ENCODE measurements at regions not wholly inside any gene's neighbourhood (a gene's known extent, or its start where the extent isn't known, plus 50 kb on each side); places are given as distances from the start of the nearest gene placed in this dataset.
"Not testable (repeated sequence)": the region's sequence is repeated elsewhere in the genome, so short reads cannot be mapped to it uniquely, and the experiment has no call there.

- TF ChIP-seq HNRNPK (IDR thresholded peaks at IDR 0.05; ENCODE audit: low read depth, low read length, poor library complexity, severe bottlenecking); ZNF510 (CRISPR knock-in tag; IDR thresholded peaks at IDR 0.05; ENCODE audit: low read depth); POLR2A (IDR thresholded peaks at IDR 0.05; ENCODE audit: insufficient read depth in 1 of 2, low read depth in 2 of 2, low read length in 2 of 2): not testable (repeated sequence)
Measured at GRCh38 chr10:35263827-35264226, 72.5 kb upstream of the CCNY start.

All from HepG2 (cell line).